Endothelial cell of umbilical vein (primary cell): ENCODE measurements at regions not wholly inside any gene's neighbourhood (a gene's known extent, or its start where the extent isn't known, plus 50 kb on each side); places are given as distances from the start of the nearest gene placed in this dataset.
"Not testable (repeated sequence)": the region's sequence is repeated elsewhere in the genome, so short reads cannot be mapped to it uniquely, and the experiment has no call there.

Experiments
- BruUV-seq: library from RNA; stranded (reverse); fragments of 400-500 nt; replicated peaks from 2 replicates; lab custom pipeline; 2021; lab: Mats Ljungman, UMichigan
- CTCF ChIA-PET: fragments of 300-600, 350-600 bp; sonication (Branson Sonifier 250); formaldehyde crosslinking; loops from one replicate; lab custom pipeline; 2021; ENCODE audit warnings: antibody characterized with exemption, inconsistent platforms; lab: Charles Lee
- POLR2A ChIA-PET: fragments of 300-600, 350-600 bp; sonication (Branson Sonifier 250); formaldehyde crosslinking; loops from one replicate; lab custom pipeline; 2021; ENCODE audit warnings: antibody characterized with exemption, inconsistent platforms; lab: Charles Lee
- DNase-seq: peaks from one replicate; pipeline ENCODE4 v3.0.0-alpha.2; 2011; ENCODE audit warnings: low read depth, low spot score
- FAIRE-seq: peaks from 2 replicates; lab custom pipeline; 2011; peaks lifted over from hg19 to GRCh38; lab: Jason Lieb, UNC
- H2AFZ ChIP-seq: 2 replicates; pipeline ENCODE4 v1.6.0; 2012; ENCODE audit warnings: low read depth, low read length, control low read depth, inconsistent platforms
- H3K27ac ChIP-seq: 2 replicates; pipeline ENCODE4 v1.5.1; 2011; ENCODE audit warnings: low read depth, mild to moderate bottlenecking, control low read depth, low read length, moderate library complexity; ENCODE audit not compliant: insufficient read depth
- H3K27me3 ChIP-seq, 2 experiments: 2 replicates each; pipeline versions ENCODE4 v1.6.0 to v1.6.1; 2011; ENCODE audit warnings: low read length in 2 of 2, mixed read lengths in 1 of 2; ENCODE audit not compliant: control insufficient read depth in 2 of 2, insufficient read depth in 2 of 2
- H3K36me3 ChIP-seq, 2 experiments: 2 replicates in 1 of 2; 3 replicates in 1 of 2; pipeline ENCODE4 v1.5.1; 2011; ENCODE audit warnings: low read length in 2 of 2, mild to moderate bottlenecking in 1 of 2, moderate library complexity in 1 of 2; ENCODE audit not compliant: control insufficient read depth in 2 of 2, insufficient read depth in 2 of 2; ENCODE audit errors: extremely low read depth in 1 of 2
- H3K4me1 ChIP-seq: 3 replicates; pipeline ENCODE4 v1.5.1; 2011; ENCODE audit warnings: mild to moderate bottlenecking, low read length; ENCODE audit not compliant: control insufficient read depth, insufficient read depth; ENCODE audit errors: extremely low read depth
- H3K4me2 ChIP-seq: 2 replicates; pipeline ENCODE4 v1.6.1; 2011; ENCODE audit warnings: low read length, control low read depth, mixed read lengths; ENCODE audit not compliant: insufficient read depth
- H3K4me3 ChIP-seq, 3 experiments: fragments of 200-600 bp in 1 of 3; sonication (generic), shearing (Covaris generic) in 1 of 3; replicated peaks in 1 of 3; 2 replicates each; pipeline ENCODE4 v1.5.1; 2011 to 2016; ENCODE audit warnings: control low read depth in 3 of 3, low read length in 3 of 3, mild to moderate bottlenecking in 2 of 3, inconsistent platforms in 1 of 3, low read depth in 1 of 3, moderate library complexity in 1 of 3; ENCODE audit not compliant: insufficient read depth in 1 of 3
- H3K79me2 ChIP-seq: 2 replicates; pipeline ENCODE4 v1.6.0; 2012; ENCODE audit warnings: low read length, inconsistent platforms; ENCODE audit not compliant: control insufficient read depth, insufficient read depth
- H3K9ac ChIP-seq: replicated peaks from 2 replicates; pipeline ENCODE3; 2011; ENCODE audit warnings: low read length, control low read depth; ENCODE audit not compliant: insufficient read depth; ENCODE audit errors: extremely low read depth
- H3K9me1 ChIP-seq: replicated peaks from 3 replicates; pipeline ENCODE4 v1.6.0; 2011; ENCODE audit warnings: mild to moderate bottlenecking, low read length; ENCODE audit not compliant: control insufficient read depth, insufficient read depth; ENCODE audit errors: extremely low read depth
- H3K9me3 ChIP-seq: replicated peaks from 2 replicates; pipeline ENCODE4 v1.5.1; 2012; ENCODE audit warnings: low read length, inconsistent platforms; ENCODE audit not compliant: control insufficient read depth, insufficient read depth
- H4K20me1 ChIP-seq: replicated peaks from 2 replicates; pipeline ENCODE3; 2011; ENCODE audit warnings: mild to moderate bottlenecking, low read length; ENCODE audit not compliant: control insufficient read depth, insufficient read depth; ENCODE audit errors: extremely low read depth
- EZH2 ChIP-seq: IDR thresholded peaks from 2 replicates; pipeline ENCODE4 v1.6.1; 2012; ENCODE audit warnings: borderline replicate concordance, low read depth, mild to moderate bottlenecking, moderate library complexity, low read length, inconsistent platforms; ENCODE audit not compliant: severe bottlenecking
- FOS ChIP-seq: IDR thresholded peaks from 2 replicates; pipeline ENCODE4 v1.6.1; 2011; ENCODE audit warnings: mild to moderate bottlenecking, low read length, moderate library complexity, borderline replicate concordance; ENCODE audit not compliant: insufficient read depth
- MYC ChIP-seq: IDR thresholded peaks from one replicate; pipeline ENCODE4 v1.6.1; 2011; ENCODE audit warnings: mild to moderate bottlenecking, low read depth, low read length
- POLR2A ChIP-seq: IDR thresholded peaks from 2 replicates; pipeline ENCODE4 v1.6.1; 2012; ENCODE audit warnings: low read depth, mild to moderate bottlenecking, control low read depth, low read length
- POLR2AphosphoS5 ChIP-seq: IDR thresholded peaks from 2 replicates; pipeline ENCODE4 v1.6.1; 2012; ENCODE audit warnings: low read depth, mild to moderate bottlenecking, control low read depth, low read length, moderate library complexity; ENCODE audit not compliant: insufficient read depth
- dilution Hi-C: fragments of 300-500 bp; cut with MboI; formaldehyde crosslinking; loops from one replicate; pipeline ENCODE4 v1.15.0; 2019; ENCODE audit warnings: low sequenced_read_pairs; ENCODE audit not compliant: extremely low pct_ligation_motif_present
- intact Hi-C: fragments of 100-400 bp; cut with micrococcal nuclease; formaldehyde crosslinking; loops from one replicate; pipeline ENCODE4 v1.10.0; 2022
- TF ChIP-seq, protein P1 (sequence below): IDR thresholded peaks from 2 replicates; pipeline ENCODE4 v1.6.1; 2011; ENCODE audit not compliant: insufficient read depth, insufficient read length
- TF ChIP-seq, protein P2 (sequence below), 2 donors: IDR thresholded peaks; 1 replicate in 1 of 2; 2 replicates in 1 of 2; pipeline ENCODE4 v1.5.1; 2011; ENCODE audit warnings: low read length in 2 of 2, mild to moderate bottlenecking in 2 of 2, moderate library complexity in 2 of 2, control low read depth in 1 of 2, inconsistent platforms in 1 of 2, low read depth in 1 of 2; ENCODE audit not compliant: insufficient read depth in 1 of 2; ENCODE audit errors: extremely low read depth in 1 of 2

DNA sequence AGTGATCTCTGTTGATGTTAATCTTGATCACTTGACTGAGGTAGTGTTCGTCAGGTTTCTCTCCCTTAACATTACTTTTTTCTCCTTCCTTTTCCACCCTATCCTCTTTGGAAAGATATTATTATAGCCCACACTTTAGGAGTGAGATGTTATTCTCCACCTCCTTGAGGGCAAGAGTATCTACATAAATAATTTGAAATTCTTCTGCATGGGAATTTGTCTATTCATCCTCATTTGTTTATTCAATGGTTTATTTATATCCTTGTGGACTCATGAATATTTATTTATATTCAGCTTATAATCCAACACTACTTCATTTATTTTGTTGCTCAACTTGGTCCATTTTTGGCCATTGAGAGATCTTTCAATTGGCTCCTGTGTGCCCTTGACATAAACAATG lies 750.4 kb downstream of the EPHA4 start:
- DNase-seq: no peak
- Histone ChIP-seq H3K79me2 (no peaks in the 10 kb centered on the region), H3K27me3 (no peaks in the 10 kb centered on the region), H2AFZ (no peak overlapping the region), H3K9me3 (no peaks in the 10 kb centered on the region), H4K20me1 (no peaks in the 10 kb centered on the region), H3K27ac (no peak overlapping the region), H3K9me1 (no peaks in the 10 kb centered on the region), H3K4me3 (no peak overlapping the region), H3K36me3 (no peaks in the 10 kb centered on the region), H3K4me2 (no peak overlapping the region), H3K9ac (no peak overlapping the region), H3K4me1 (no peaks in the 10 kb centered on the region)
- TF ChIP-seq, protein P1, sequence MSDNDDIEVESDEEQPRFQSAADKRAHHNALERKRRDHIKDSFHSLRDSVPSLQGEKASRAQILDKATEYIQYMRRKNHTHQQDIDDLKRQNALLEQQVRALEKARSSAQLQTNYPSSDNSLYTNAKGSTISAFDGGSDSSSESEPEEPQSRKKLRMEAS: no peak
- TF ChIP-seq MYC (no peak), EZH2 (no peak), POLR2AphosphoS5 (no peak), POLR2A (no peak), FOS (no peak)
- TF ChIP-seq, protein P2, sequence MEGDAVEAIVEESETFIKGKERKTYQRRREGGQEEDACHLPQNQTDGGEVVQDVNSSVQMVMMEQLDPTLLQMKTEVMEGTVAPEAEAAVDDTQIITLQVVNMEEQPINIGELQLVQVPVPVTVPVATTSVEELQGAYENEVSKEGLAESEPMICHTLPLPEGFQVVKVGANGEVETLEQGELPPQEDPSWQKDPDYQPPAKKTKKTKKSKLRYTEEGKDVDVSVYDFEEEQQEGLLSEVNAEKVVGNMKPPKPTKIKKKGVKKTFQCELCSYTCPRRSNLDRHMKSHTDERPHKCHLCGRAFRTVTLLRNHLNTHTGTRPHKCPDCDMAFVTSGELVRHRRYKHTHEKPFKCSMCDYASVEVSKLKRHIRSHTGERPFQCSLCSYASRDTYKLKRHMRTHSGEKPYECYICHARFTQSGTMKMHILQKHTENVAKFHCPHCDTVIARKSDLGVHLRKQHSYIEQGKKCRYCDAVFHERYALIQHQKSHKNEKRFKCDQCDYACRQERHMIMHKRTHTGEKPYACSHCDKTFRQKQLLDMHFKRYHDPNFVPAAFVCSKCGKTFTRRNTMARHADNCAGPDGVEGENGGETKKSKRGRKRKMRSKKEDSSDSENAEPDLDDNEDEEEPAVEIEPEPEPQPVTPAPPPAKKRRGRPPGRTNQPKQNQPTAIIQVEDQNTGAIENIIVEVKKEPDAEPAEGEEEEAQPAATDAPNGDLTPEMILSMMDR (IDR thresholded peaks at IDR 0.05; ENCODE audit: extremely low read depth in 1 of 2, insufficient read depth in 1 of 2, low read depth in 1 of 2, low read length in 2 of 2): no peak
- CTCF ChIA-PET: no interaction called here
- no peak for FAIRE-seq
- no TSS peak for BruUV-seq
- intact Hi-C loops: no loop called here
- dilution Hi-C loops: no loop called here
- POLR2A ChIA-PET: no interaction called here

- H3K4me3 ChIP-seq, POLR2A ChIA-PET, H3K4me1 ChIP-seq, dilution Hi-C loops, H4K20me1 ChIP-seq, H3K27me3 ChIP-seq, intact Hi-C loops, BruUV-seq, H3K9ac ChIP-seq, CTCF ChIA-PET, H3K9me3 ChIP-seq, H3K4me2 ChIP-seq, DNase-seq, FAIRE-seq, H2AFZ ChIP-seq, H3K9me1 ChIP-seq, H3K27ac ChIP-seq, H3K79me2 ChIP-seq, H3K36me3 ChIP-seq: not testable (repeated sequence)
Measured at GRCh38 chr2:220823590-220823989, 748.5 kb downstream of the EPHA4 start.
